HG02798 (cell line): ENCODE measurements at regions not wholly inside any gene's neighbourhood (a gene's known extent, or its start where the extent isn't known, plus 50 kb on each side); places are given as distances from the start of the nearest gene placed in this dataset.

Experiments used
- ATAC-seq: cut with Tn5 transposase; IDR thresholded peaks from one replicate; pipeline ENCODE4 v1.9.1; 2021; ENCODE audit warnings: mild to moderate bottlenecking; ENCODE audit not compliant: unreplicated experiment, poor library complexity

GRCh38 chr19:31991984-31992655, 353.3 kb upstream of the ZNF507 start:
- ATAC-seq = no peak

DNA sequence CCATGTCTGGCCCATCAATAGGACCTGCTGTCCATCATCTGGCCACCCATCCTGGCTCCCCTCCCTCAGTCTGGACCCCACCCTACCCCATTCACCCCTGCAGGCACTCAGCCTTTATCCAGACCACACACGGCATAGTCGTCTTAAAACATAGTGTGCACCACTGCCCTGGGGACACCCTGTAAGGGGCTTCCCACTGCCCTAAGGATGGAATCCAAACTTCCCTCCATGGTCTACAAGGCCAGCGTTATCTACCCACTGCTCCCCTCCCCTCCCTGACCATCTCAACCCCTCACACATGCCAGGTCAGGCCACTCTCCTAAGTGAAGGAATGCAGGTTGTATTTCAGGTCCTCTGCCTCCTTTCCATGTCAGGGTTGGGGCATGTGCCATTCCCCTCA, 352.7 kb upstream of the ZNF507 start:
- no peak for ATAC-seq

DNA sequence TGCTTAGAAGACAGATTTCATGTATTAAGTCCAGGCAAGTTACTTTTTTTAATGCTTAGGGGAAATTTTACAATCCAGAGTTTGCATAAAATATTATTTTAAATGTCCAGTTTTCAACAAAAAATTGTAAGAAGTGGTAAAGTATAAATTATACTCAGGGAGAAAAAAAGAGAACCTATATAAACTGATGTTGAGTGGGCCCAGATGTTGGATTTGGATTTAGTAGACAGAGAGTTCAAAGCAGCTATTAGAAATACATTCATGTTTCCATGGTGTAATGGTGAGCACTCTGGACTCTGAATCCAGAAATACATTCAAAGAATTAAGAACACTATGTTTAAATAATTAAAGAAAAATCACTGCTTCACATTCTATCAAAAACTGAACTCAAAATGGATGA, 349.9 kb upstream of the ZNF507 start:
- ATAC-seq = no peak

DNA sequence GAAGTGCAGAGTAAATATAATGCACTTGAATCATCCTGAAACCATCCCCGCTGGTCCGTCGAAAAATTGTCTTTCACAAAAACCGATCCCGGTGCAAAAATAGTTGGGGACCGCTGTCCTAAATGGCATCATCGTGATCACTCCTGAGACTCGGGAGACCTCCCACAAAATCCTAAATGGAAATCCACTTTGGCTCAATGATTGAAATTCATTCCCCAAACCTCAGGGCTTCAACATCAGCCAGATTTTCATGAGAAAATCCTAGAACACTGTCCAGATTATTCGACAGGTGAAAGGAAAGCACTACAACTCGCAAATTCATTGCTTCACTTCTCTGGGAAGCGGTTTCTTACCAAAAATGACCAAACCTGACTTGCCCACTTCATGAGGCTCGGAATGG, 335.3 kb upstream of the ZNF507 start:
- no peak for ATAC-seq

GRCh38 chr19:32012206-32012605, 333.2 kb upstream of the ZNF507 start:
- ATAC-seq = no peak

- no peak for ATAC-seq
These were observed 332.4 kb upstream of the ZNF507 start for GRCh38 chr19:32012886-32013631.

- ATAC-seq = no peak
These were observed 328.0 kb upstream of the ZNF507 start for GRCh38 chr19:32017176-32017953.

GRCh38 chr19:32018014-32018413, 327.4 kb upstream of the ZNF507 start:
- ATAC-seq = no peak

GRCh38 chr19:32020538-32020937, 324.9 kb upstream of the ZNF507 start:
- ATAC-seq = no peak

GRCh38 chr19:32022044-32022640, 323.3 kb upstream of the ZNF507 start:
- ATAC-seq = no peak

DNA sequence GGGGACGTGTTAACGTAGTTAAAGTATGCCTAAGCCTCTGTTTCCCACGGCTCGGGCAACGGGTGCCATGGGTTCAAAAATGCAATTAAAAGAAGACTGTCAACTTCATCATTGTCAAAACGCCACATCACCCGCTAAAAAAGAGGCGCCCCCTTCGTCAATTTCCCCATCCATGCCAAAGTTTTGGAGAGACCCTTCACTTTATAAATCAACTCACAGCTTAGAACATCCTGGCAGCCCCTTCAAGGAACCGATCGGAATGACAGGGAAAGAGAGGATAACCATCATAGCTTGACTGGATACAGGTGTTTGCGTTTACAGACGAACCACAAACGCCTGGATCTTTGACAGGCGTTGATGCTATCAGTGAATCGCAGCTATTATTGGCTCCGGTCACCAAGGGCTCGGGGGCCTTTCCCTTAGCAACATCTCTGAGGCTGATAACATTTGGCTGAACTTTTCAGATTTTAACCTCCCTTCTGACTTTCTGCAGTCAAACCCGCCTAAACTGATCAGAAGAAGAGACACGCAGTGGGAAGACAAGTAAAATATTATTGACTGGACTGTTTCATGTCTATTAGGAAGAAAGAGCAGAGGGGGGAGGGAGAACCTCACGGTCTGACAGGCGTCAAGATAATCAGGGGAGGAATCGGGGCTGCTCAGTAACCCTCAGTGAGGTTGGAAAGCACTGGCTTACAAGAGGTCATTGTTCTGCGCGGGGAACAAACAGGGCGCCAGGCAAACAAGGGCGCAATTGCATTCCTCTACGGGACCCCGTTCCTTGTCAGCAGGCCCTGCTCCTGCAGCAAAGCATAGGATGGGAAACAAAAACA, 322.5 kb upstream of the ZNF507 start:
- no peak for ATAC-seq

- no peak for ATAC-seq
These were observed 321.9 kb upstream of the ZNF507 start for GRCh38 chr19:32023564-32023832.

GRCh38 chr19:32029235-32029634, 316.2 kb upstream of the ZNF507 start:
- no peak for ATAC-seq

DNA sequence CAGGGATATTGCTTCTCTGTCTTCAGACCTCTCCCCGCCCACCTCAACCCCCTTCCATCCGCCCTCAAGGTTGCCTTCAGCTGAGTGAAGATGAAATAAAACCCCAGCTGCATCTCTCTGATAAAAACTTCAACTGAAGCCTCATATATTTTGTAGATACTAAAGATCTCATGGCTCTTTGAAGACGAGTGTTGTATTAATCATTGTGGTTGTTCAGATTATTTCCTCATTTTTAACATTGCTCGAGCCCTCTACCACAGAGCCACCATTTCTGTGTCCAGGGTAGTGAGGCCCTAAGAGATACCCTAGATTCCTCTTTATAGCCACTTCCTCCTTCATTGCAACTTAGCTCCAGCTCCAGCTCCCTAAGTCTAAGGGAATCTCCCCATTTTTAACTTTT, 312.8 kb upstream of the ZNF507 start:
- no peak for ATAC-seq

- ATAC-seq = no peak
These were observed 309.8 kb upstream of the ZNF507 start for GRCh38 chr19:32035626-32036025.

DNA sequence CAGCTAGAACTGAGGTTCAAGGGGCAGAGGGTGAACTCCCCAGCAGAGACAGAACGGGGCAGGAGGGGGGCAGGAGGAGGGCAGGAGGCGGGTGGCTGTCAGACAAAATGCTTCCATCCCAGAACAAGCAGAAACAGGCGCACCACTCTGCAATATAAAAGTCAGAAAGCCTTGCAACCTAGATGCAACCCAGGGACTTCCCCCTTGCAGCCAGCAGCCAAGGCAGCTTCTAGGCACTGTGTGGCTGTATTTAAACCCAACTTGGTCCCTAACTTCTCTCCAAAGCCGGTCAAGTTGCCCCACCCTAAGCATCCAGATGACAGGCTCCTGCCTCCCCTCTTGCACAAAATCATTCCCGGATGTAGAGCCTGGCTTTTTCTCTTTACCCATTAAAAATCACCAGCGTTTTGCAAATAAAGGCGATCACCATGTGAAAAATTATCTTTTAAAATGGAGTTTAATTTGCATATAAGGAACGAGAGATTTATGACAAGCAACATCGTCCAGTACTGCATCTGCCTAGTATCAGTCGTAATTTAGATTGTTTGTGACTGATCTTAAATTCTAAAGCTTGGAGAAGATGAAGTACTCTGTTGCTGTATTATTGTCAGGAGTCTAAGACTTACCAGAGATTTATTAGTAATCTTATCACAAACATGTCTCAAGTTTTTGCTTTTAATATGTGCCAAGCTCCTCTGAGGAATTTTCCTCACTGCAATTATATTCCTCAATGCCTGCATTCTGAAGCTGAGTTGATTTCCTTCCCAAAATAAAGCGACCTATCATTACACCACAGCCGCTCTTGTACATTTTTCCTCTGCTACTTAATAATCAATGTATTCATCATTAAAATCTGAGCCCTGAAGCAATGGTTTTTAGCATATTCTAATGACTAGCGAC, 307.1 kb upstream of the ZNF507 start:
- no peak for ATAC-seq

DNA sequence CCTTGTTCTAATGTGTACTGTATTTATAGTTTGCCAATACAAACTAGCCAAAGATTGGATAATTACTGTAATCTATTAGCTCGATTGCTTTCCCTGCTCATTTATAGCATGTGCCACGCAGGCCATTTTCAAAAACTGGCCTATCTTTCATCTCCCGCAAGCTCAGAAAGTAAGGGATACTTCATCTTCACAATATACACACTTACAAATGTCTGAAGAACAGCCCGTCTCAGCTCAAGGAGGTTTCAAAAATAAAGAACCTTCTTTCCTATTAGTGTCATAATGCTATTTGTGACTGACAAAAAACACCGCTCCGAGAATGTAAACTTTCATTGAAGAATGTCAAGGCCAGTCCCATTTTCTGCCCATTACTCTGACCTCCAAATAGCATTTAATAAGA, 306.4 kb upstream of the ZNF507 start:
- ATAC-seq = no peak

GRCh38 chr19:32039440-32039839, 306.0 kb upstream of the ZNF507 start:
- ATAC-seq = no peak

GRCh38 chr19:32040236-32040635, 305.2 kb upstream of the ZNF507 start:
- no peak for ATAC-seq
